Subcutaneous abdominal adipose tissue (tissue), 5 donors: ENCODE measurements at regions not wholly inside any gene's neighbourhood (a gene's known extent, or its start where the extent isn't known, plus 50 kb on each side); places are given as distances from the start of the nearest gene placed in this dataset.
"Not testable (repeated sequence)": the region's sequence is repeated elsewhere in the genome, so short reads cannot be mapped to it uniquely, and the experiment has no call there.

Experiments used
- H3K27ac ChIP-seq: one replicate; pipeline ENCODE4 v1.7.0; 2013; ENCODE audit warnings: low read depth, mild to moderate bottlenecking, inconsistent platforms, low read length, moderate library complexity
- H3K27me3 ChIP-seq, 5 donors: one replicate each; pipeline ENCODE4 v1.7.0; 2013; ENCODE audit warnings: low read length in 5 of 5, inconsistent platforms in 1 of 5; ENCODE audit not compliant: control insufficient read depth in 5 of 5, insufficient read depth in 4 of 5
- H3K36me3 ChIP-seq, 5 donors: one replicate each; pipeline ENCODE4 v1.7.0; 2013; ENCODE audit warnings: low read length in 5 of 5; ENCODE audit not compliant: control insufficient read depth in 5 of 5, insufficient read depth in 5 of 5
- H3K4me1 ChIP-seq, 5 donors: one replicate each; pipeline ENCODE4 v1.7.0; 2013; ENCODE audit warnings: low read length in 5 of 5, mild to moderate bottlenecking in 3 of 5, moderate library complexity in 1 of 5; ENCODE audit not compliant: control insufficient read depth in 5 of 5, insufficient read depth in 5 of 5
- H3K4me3 ChIP-seq, 5 donors: one replicate each; pipeline ENCODE4 v1.7.0; 2013; ENCODE audit warnings: low read length in 5 of 5, low read depth in 1 of 5
- H3K9ac ChIP-seq, 5 donors: one replicate each; pipeline ENCODE4 v1.7.0; 2013; ENCODE audit warnings: low read length in 5 of 5, mild to moderate bottlenecking in 4 of 5, moderate library complexity in 3 of 5
- H3K9me3 ChIP-seq, 5 donors: one replicate each; pipeline ENCODE4 v1.7.0; 2013; ENCODE audit warnings: low read length in 5 of 5; ENCODE audit not compliant: control insufficient read depth in 5 of 5
- donor health status: healthy.
- donor health status: healthy.
- donor health status: healthy.
- donor health status: healthy.
- donor health status: healthy.

DNA sequence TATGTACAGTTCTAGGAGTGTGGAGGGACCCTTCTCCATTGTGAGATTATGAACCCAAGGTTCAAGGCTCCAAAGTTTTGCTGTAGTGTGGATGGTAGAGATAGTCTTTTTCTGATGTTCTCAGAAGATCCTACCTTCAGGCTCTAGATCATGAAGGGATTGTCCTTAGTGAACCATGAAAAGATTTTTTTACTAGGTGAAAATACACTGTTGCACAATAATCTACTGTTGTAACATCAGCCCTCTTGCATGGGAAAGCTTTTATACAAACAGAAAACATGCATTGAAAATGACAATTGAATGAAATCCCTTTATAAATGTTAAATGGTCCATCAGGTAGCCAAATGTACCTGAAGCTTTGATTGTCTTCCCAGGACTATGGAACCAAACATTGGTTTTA lies 177.8 kb downstream of the FAM76B start:
- Histone ChIP-seq H3K4me3 (no peak overlapping the region), H3K9ac (no peak overlapping the region), H3K9me3 (no peaks in the 10 kb centered on the region), H3K27me3 (no peaks in the 10 kb centered on the region), H3K4me1 (peaks cover 0 to 27% (median 6%) of the 10 kb centered on the region in 5 donors), H3K27ac (no peak overlapping the region), H3K36me3 (no peaks in the 10 kb centered on the region)

GRCh38 chr11:95610185-95610584 lies 179.4 kb downstream of the FAM76B start:
- not testable (repeated sequence) for H3K27ac ChIP-seq, H3K9me3 ChIP-seq, H3K36me3 ChIP-seq, H3K9ac ChIP-seq, H3K4me3 ChIP-seq, H3K27me3 ChIP-seq
- peaks cover 0 to 27% (median 6%) of the 10 kb centered on the region in 5 donors for H3K4me1 ChIP-seq

DNA sequence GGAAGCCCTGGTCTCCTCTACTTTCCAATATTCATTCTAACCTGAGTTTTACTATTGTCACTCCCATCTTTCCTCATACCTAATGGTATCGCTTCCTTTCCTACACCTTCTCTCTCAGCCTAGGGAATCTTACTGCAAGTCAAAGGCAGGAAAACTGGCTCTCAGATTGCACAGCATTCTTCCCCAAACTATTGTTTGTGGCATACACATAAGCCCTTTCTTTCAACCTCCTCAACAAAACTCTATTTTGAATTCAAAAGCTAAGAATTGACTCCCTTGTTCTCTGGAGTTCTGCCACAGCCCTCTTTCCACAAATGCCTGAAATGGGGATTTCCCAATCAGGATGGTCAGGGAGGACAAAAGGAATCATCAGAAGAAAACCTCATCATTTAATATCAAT lies 181.5 kb downstream of the FAM76B start:
- Histone ChIP-seq H3K9ac (no peak overlapping the region), H3K27ac (no peak overlapping the region), H3K4me3 (no peak overlapping the region), H3K4me1 (peaks cover 0 to 11% (median 0%) of the 10 kb centered on the region in 5 donors), H3K27me3 (no peaks in the 10 kb centered on the region), H3K36me3 (no peaks in the 10 kb centered on the region), H3K9me3 (no peaks in the 10 kb centered on the region)

GRCh38 chr11:95606824-95607223 lies 182.8 kb downstream of the FAM76B start:
- H3K4me1 ChIP-seq: peaks cover 0 to 6% (median 0%) of the 10 kb centered on the region in 5 donors
- H3K36me3 ChIP-seq: no peaks in the 10 kb centered on the region
- H3K9me3 ChIP-seq: no peaks in the 10 kb centered on the region
- H3K27ac ChIP-seq: no peak overlapping the region
- H3K4me3 ChIP-seq: no peak overlapping the region
- no peak overlapping the region for H3K9ac ChIP-seq
- no peaks in the 10 kb centered on the region for H3K27me3 ChIP-seq

DNA sequence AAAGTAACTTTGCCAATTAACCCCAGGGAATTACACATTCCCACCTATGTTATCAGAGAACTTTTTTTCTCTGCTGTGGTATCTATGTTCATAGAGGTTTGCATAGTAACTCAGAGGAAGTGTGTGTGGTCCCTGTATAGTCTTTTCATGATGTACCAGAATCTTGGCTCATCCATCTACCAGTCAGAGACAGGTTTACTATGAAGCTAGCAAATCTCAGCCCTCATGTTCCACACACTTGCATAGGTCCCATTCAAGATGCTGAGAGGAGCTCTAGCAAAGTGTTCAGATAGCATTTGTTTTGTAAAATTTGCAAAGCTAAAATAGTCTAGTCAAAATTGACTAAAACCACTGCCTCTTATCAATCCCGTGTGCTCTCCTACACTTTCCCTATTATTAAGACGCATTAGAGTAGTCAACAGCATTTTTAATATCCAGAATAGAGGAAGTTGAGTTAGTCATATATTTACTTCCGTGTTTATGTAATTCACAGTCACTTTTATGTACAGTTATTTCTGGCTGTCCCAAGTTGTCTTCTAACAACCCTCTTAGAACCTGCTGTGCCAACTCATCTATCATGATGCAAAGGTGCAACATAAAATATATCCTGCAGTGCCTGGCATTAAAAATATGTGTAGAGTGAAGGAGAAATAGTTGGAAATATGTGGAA lies 184.2 kb downstream of the FAM76B start:
- H3K9ac ChIP-seq: no peak overlapping the region
- H3K27ac ChIP-seq: no peak overlapping the region
- no peaks in the 10 kb centered on the region for H3K9me3 ChIP-seq
- no peaks in the 10 kb centered on the region for H3K36me3 ChIP-seq
- H3K4me3 ChIP-seq: no peak overlapping the region
- no peaks in the 10 kb centered on the region for H3K4me1 ChIP-seq
- no peaks in the 10 kb centered on the region for H3K27me3 ChIP-seq

GRCh38 chr11:95599959-95600586 lies 189.5 kb downstream of the FAM76B start:
- H3K4me3 ChIP-seq: no peak overlapping the region
- no peaks in the 10 kb centered on the region for H3K9me3 ChIP-seq
- H3K27me3 ChIP-seq: no peaks in the 10 kb centered on the region
- no peaks in the 10 kb centered on the region for H3K36me3 ChIP-seq
- no peak overlapping the region for H3K27ac ChIP-seq
- H3K4me1 ChIP-seq: peaks cover 0 to 11% (median 8%) of the 10 kb centered on the region in 5 donors
- no peak overlapping the region for H3K9ac ChIP-seq

- Histone ChIP-seq H3K36me3 (no peaks in the 10 kb centered on the region), H3K4me1 (peaks cover 0 to 30% (median 16%) of the 10 kb centered on the region in 5 donors), H3K9me3 (no peaks in the 10 kb centered on the region), H3K4me3 (no peak overlapping the region), H3K27ac (peak overlapping the region; percentile 12), H3K27me3 (no peaks in the 10 kb centered on the region), H3K9ac (no peak overlapping the region)
Observed at GRCh38 chr11:95595973-95596489, 193.6 kb downstream of the FAM76B start.

GRCh38 chr11:95595541-95595940 lies 194.0 kb downstream of the FAM76B start:
- no peaks in the 10 kb centered on the region for H3K27me3 ChIP-seq
- no peaks in the 10 kb centered on the region for H3K36me3 ChIP-seq
- peak overlapping the region; percentile 12 for H3K27ac ChIP-seq
- H3K9ac ChIP-seq: no peak overlapping the region
- H3K4me1 ChIP-seq: peaks cover 0 to 30% (median 16%) of the 10 kb centered on the region in 5 donors
- no peak overlapping the region for H3K4me3 ChIP-seq
- H3K9me3 ChIP-seq: no peaks in the 10 kb centered on the region

GRCh38 chr11:95593111-95593510 lies 196.5 kb downstream of the FAM76B start:
- Histone ChIP-seq H3K9me3 (no peaks in the 10 kb centered on the region), H3K27me3 (no peaks in the 10 kb centered on the region), H3K36me3 (no peaks in the 10 kb centered on the region), H3K27ac (no peak overlapping the region), H3K9ac (no peak overlapping the region), H3K4me1 (peaks cover 0 to 39% (median 22%) of the 10 kb centered on the region in 5 donors), H3K4me3 (no peak overlapping the region)

DNA sequence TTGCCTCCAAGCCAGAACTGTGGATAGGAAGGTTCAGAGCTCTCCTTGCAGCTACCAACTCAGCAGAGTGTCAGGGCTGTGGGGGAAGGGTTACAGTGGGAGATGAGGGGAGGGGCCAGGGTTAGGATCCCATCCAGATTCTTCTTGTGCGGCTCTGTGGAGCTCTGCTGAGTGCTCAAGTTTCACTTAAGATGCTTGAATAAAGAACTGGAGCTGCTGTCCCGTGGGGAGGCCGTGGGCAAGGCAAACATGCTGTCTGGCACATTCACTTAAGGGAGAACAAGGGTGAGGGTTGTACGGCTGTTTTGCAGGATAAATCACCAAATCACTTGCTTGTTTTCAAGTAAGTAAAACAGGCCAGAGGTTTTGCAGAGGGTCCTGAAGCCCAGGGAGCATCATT lies 197.1 kb downstream of the FAM76B start:
- H3K4me1 ChIP-seq: peaks cover 0 to 39% (median 22%) of the 10 kb centered on the region in 5 donors
- H3K36me3 ChIP-seq: no peaks in the 10 kb centered on the region
- H3K9ac ChIP-seq: peak overlapping the region in 1 of 5 donors; percentile 29
- H3K27ac ChIP-seq: no peak overlapping the region
- H3K4me3 ChIP-seq: peak overlapping the region in 2 of 5 donors; percentile 18 to 41
- no peaks in the 10 kb centered on the region for H3K9me3 ChIP-seq
- no peaks in the 10 kb centered on the region for H3K27me3 ChIP-seq
